ENCODE measurements at regions not wholly inside any gene's neighbourhood (a gene's known extent, or its start where the extent isn't known, plus 50 kb on each side); places are given as distances from the start of the nearest gene placed in this dataset.
A peak's percentile ranks its signal among the peaks of the same experiment; 100 is the strongest.

- DNase-seq = no peak
Observed at GRCh38 chr17:79520167-79521165, 90.4 kb downstream of the RBFOX3 start.

GRCh38 chr17:79519601-79520000, 91.2 kb downstream of the RBFOX3 start:
- DNase-seq = no peak

DNA sequence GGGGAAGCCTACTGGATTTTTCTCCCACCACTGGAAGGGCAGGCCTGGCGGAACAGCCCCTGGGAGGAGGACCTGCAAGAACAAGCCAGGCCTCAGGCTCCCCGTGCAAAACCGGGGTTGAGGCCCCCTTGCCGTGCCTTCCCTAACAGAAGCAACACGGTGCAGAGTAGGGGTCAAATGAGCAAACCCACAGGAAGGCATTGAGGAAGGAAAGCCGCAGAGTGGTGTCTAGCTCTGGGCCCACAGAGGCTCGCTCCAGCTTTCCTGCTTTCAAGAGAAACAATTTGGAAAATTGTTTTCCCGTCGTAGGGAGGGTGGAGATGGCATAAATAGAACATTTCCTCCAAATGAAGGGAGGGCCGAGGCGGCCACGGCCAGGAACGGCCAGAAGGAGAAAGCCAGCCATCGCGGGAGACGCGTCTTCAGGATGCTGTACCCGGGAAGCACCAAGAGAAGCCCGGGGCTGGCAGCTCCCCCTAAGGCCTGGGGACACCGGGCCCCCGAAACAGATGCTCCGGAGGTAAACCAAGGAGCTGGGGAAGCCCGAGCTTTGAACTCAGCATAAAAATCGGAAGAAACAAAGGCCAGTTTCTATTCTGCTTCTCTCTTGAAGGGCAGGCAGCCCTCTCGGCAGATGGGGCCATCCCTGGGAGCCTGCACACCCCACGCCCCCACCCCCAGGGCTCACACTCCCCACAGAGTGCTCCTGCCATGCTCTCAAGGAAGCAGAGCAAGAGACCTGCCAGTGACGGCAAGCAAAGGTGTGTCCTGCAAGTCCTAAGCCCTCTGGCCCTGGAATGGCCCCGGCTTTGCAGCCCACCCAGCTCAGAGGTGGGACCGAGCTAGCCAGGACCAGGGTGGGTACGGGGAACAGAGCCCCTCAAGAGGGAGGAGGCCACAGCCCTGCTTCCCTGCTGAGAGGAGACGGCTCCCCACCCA, 92.0 kb downstream of the RBFOX3 start:
- DNase-seq = no peak

GRCh38 chr17:79517827-79518584, 92.8 kb downstream of the RBFOX3 start:
- no peak for DNase-seq

- DNase-seq = no peak
Observed at GRCh38 chr17:79515646-79516571, 94.9 kb downstream of the RBFOX3 start.

GRCh38 chr17:79515110-79515509, 95.7 kb downstream of the RBFOX3 start:
- DNase-seq = no peak

GRCh38 chr17:79513820-79514535, 96.9 kb downstream of the RBFOX3 start:
- DNase-seq = no peak

DNA sequence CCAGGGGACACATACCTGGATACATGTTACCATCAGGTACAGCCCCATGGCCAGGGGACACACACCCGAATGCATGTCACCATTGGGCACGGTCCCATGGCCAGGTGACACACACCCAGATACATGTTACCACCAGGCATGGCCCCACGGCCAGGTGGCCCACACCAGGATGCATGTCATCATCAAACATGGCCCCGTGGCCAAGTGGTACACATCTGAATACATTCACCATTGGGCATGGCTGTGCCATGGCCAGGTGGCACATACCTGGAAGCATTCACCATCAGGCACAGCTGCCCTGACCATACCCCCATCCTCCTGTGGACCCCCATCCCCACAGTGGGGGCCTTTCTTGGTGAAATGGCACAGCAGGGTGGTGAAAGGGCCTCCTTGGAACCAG, 97.6 kb downstream of the RBFOX3 start:
- DNase-seq = no peak

- no peak for DNase-seq
Observed at GRCh38 chr17:79511471-79511870, 99.4 kb downstream of the RBFOX3 start.

DNA sequence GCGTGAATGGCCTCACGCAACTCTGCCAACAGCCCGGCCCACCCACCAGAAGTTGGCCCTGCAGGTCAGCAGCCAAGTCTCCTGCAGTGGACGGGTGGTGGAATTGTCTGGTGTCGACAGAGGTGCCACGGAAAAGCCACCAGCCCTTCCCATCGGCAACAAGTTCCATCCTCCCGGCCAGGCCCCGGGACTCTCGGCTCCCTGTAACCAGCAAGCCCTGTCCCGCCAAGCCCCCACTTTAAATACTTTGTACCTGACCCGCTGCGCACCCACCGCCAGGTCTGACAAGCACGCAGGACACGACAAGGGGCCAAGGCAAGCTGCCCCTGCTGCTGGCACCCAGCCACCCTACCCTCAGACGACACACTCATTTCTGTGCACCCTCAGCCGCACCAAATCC, 100.8 kb downstream of the RBFOX3 start:
- no peak for DNase-seq

GRCh38 chr17:79509490-79509889, 101.4 kb downstream of the RBFOX3 start:
- no peak for DNase-seq

GRCh38 chr17:79509008-79509407, 101.8 kb downstream of the RBFOX3 start:
- no peak for DNase-seq

- no peak for DNase-seq
Observed at GRCh38 chr17:79508291-79508716, 102.5 kb downstream of the RBFOX3 start.

GRCh38 chr17:79506955-79507354, 103.9 kb downstream of the RBFOX3 start:
- no peak for DNase-seq

GRCh38 chr17:79506150-79506870, 104.5 kb downstream of the RBFOX3 start:
- no peak for DNase-seq

DNA sequence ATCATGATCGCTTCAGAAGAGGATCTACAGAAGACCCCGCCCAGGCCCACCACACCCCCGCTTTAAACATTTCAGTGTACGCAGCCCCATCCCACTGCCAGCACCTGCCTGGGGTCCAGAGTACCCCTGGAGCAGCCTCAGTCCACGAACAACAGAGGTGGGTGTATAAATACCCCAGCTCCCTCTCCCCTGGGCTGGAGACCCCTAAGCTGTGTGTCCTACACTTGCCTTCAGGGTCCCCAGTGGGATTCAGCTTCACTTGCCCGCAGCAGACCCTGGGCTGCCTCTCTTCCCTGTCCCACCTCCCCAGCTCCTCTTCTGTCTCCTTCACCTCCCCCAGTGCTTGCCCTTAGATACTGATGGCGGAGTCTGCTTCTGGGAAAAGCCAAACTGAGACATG, 105.7 kb downstream of the RBFOX3 start:
- DNase-seq = no peak

GRCh38 chr17:79504181-79504605, 106.7 kb downstream of the RBFOX3 start:
- DNase-seq = peak; percentile 56

DNA sequence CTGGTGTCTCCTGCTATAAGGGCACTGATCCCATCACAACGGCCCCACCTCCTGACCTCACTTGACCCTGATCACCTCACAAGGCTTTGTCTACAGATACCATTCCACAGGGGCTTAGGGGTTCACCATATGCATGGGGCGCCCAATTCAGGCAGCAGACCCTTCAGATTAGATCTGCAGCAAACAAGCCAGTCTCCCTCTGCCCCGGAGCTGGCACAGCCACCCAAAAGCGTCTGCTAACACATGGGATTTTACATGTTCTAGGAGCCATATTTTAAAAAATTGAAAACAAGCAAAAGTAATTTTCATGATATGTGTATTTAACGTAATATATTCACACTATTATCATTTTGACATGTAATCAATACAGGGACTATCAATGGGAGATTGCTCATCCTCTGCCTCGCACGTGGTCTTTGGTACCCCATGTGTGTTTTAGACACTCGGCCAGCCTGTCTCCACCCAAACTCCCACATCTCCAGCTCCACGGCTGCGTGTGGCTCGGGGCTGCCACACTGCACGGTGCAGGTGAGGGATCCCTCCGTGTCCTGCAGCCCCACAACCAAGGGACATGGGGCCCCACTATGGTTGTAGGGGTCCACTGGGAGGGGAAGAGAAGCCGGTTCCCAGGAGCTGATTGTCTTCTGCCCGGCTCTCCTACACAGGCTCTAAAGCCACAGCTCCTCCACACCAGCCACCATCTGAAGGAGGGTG, 107.6 kb downstream of the RBFOX3 start:
- no peak for DNase-seq

- DNase-seq = no peak
Observed at GRCh38 chr17:79501910-79502309, 108.9 kb downstream of the RBFOX3 start.

All from occipital lobe (tissue), 1 donor.